WTC11 (cell line): ENCODE measurements at regions not wholly inside any gene's neighbourhood (a gene's known extent, or its start where the extent isn't known, plus 50 kb on each side); places are given as distances from the start of the nearest gene placed in this dataset.

ENCODE experiments used
- E2F1 ChIP-seq: sonication (generic); formaldehyde crosslinking; IDR thresholded peaks from 2 replicates; pipeline ENCODE4 v1.8.0; 2022; ENCODE audit warnings: mild to moderate bottlenecking, missing genetic modification reagents
- E2F5 ChIP-seq: sonication (generic); formaldehyde crosslinking; IDR thresholded peaks from 2 replicates; pipeline ENCODE4 v1.8.1; 2022; ENCODE audit warnings: mild to moderate bottlenecking, moderate library complexity, missing genetic modification reagents
- USF2 ChIP-seq: sonication (generic); formaldehyde crosslinking; IDR thresholded peaks from 2 replicates; pipeline ENCODE4 v1.8.1; 2023; ENCODE audit warnings: mild to moderate bottlenecking, missing genetic modification reagents, moderate library complexity
- TF ChIP-seq, protein P1 (sequence below): fragments of 200-600 bp; IDR thresholded peaks from 2 replicates; pipeline ENCODE4 v1.8.0; 2022; ENCODE audit warnings: antibody characterized with exemption
- TF ChIP-seq, protein P2 (sequence below): sonication (generic); formaldehyde crosslinking; IDR thresholded peaks from 2 replicates; pipeline ENCODE4 v1.8.0; 2022; ENCODE audit warnings: mild to moderate bottlenecking, missing genetic modification reagents

DNA sequence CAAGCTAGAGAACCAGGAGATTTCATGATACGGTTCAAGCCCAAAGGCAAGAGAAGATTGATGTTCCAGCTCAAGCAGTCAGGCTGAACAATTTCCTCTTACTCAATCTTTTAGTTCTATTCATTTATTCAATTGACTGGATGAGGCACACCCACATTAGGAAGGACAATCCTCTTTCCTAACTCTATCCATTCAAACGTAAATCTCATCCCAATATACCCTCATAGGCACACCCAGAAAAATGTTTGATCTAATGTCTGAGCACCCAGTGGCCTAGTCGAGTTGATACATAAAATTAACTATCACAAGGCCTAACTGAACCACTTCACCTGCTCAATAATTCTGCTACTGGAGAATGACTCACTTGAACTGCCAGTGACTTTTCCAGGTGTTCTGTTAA lies 180.7 kb downstream of the RAD51AP2 start:
- TF ChIP-seq, protein P1, sequence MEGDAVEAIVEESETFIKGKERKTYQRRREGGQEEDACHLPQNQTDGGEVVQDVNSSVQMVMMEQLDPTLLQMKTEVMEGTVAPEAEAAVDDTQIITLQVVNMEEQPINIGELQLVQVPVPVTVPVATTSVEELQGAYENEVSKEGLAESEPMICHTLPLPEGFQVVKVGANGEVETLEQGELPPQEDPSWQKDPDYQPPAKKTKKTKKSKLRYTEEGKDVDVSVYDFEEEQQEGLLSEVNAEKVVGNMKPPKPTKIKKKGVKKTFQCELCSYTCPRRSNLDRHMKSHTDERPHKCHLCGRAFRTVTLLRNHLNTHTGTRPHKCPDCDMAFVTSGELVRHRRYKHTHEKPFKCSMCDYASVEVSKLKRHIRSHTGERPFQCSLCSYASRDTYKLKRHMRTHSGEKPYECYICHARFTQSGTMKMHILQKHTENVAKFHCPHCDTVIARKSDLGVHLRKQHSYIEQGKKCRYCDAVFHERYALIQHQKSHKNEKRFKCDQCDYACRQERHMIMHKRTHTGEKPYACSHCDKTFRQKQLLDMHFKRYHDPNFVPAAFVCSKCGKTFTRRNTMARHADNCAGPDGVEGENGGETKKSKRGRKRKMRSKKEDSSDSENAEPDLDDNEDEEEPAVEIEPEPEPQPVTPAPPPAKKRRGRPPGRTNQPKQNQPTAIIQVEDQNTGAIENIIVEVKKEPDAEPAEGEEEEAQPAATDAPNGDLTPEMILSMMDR: no peak
- TF ChIP-seq E2F5: no peak
- TF ChIP-seq, protein P2, sequence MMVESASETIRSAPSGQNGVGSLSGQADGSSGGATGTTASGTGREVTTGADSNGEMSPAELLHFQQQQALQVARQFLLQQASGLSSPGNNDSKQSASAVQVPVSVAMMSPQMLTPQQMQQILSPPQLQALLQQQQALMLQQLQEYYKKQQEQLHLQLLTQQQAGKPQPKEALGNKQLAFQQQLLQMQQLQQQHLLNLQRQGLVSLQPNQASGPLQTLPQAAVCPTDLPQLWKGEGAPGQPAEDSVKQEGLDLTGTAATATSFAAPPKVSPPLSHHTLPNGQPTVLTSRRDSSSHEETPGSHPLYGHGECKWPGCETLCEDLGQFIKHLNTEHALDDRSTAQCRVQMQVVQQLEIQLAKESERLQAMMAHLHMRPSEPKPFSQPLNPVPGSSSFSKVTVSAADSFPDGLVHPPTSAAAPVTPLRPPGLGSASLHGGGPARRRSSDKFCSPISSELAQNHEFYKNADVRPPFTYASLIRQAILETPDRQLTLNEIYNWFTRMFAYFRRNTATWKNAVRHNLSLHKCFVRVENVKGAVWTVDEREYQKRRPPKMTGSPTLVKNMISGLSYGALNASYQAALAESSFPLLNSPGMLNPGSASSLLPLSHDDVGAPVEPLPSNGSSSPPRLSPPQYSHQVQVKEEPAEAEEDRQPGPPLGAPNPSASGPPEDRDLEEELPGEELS (CRISPR knock-in tag): no peak
- TF ChIP-seq E2F1: no peak
- no peak for TF ChIP-seq USF2 (CRISPR knock-in tag)
